HG03196 (cell line): ENCODE measurements at regions not wholly inside any gene's neighbourhood (a gene's known extent, or its start where the extent isn't known, plus 50 kb on each side); places are given as distances from the start of the nearest gene placed in this dataset.

ENCODE experiments used
- ATAC-seq: cut with Tn5 transposase; IDR thresholded peaks from one replicate; pipeline ENCODE4 v1.9.1; 2021; ENCODE audit not compliant: unreplicated experiment

- no peak for ATAC-seq
Observed at GRCh38 chr6:137751768-137752560, 115.1 kb upstream of the TNFAIP3 start.

DNA sequence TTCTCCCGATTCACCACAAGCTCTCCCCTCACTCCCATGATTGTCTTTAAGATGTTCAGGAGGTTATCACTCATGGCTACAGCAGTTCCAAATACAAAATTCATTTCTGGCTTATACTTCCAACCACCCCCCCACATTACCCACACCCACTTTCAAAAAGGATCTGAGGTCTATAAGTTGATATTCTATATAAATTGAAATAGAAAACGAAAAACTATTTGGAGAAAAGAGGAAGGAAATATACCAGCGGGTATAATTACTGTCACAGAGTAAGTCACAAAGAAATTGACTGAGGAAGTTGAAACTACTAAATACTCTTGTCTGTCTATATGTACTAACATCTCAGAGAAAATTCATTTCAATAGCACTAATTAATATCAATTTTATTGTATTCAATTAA is 112.7 kb upstream of the TNFAIP3 start:
- ATAC-seq, result no peak

DNA sequence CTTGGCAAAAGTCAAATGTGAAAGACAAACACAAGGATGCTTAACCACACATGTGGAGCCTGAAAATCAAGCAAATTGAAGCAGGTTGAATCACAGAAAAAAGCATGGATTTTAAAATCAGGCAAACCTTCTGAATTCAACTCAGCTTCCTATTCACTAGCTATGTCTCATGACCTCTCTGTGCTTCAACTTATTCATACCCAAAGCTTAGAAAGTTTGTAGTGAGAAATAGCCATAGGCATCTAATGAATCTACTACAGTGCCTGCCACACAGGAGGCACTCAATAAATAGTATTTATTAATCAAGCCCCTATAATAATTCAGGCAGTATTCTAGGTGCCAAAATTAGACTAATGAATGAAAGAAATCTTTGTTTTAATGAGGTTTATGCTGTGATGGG is 112.2 kb upstream of the TNFAIP3 start:
- no peak for ATAC-seq

DNA sequence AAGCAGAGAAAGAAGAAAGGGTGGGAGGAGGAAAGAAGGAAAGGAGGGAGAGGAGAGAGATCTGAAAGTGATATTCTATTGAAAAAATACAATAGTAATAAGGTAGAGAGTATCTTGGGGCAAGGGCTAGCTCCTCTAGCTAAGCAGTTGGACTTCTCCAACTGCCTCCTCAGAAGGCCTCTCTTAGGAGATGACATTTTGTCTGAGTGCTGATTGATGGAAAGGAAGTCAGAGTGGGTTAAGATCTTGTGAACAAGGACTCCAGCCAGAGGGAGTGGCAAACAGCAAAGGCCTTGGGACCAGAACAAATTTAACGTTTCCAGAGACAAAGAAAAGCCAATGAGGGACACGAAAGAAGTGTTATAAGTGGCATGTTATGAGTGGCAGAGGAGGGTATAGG is 111.8 kb upstream of the TNFAIP3 start:
- ATAC-seq, result no peak

DNA sequence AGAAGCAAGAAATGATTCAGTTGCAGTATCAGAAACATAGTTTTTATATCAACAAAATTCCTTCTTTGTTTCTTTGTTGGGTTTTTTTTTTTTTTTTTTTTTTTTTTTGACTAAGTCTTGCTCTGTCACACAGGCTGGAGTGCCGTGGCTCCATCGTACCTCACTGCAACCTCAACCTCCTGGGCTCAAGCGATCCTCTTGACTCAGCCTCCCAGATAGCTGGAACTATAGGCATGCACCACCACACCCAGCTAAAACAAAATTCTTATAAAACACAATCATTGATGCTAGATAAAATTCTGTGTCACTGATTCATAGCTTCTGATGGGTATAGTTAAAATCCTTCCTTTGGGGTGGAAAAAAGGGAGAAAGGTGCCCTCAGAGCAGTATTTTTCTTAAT is 110.3 kb upstream of the TNFAIP3 start:
- no peak for ATAC-seq

GRCh38 chr6:137758661-137759060 is 108.4 kb upstream of the TNFAIP3 start:
- ATAC-seq, result no peak

- no peak for ATAC-seq
Observed at GRCh38 chr6:137759624-137760023, 107.4 kb upstream of the TNFAIP3 start.

DNA sequence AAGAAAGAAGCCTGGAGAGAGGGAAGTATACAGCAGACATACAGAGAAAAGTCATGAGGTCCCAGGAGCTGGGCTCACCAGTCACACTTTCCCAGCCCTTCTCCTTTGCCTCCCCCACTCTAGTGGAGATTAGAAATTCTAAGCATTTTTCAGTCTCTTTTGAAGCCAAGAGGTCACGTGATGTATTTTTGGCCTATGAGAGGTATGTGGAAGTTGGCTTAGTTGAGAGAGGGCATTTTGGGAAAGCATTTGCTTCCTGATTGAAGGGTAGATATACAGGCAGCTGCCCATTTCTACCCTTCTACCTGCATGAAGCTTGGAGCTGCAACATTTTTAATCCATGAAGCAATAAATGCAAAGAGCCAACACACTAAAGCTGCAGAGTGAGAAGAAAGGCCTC is 106.0 kb upstream of the TNFAIP3 start:
- no peak for ATAC-seq

- ATAC-seq, result no peak
Observed at GRCh38 chr6:137761487-137761886, 105.6 kb upstream of the TNFAIP3 start.

- ATAC-seq, result no peak
Observed at GRCh38 chr6:137762168-137763090, 104.6 kb upstream of the TNFAIP3 start.

- no peak for ATAC-seq
Observed at GRCh38 chr6:137763436-137763835, 103.6 kb upstream of the TNFAIP3 start.

DNA sequence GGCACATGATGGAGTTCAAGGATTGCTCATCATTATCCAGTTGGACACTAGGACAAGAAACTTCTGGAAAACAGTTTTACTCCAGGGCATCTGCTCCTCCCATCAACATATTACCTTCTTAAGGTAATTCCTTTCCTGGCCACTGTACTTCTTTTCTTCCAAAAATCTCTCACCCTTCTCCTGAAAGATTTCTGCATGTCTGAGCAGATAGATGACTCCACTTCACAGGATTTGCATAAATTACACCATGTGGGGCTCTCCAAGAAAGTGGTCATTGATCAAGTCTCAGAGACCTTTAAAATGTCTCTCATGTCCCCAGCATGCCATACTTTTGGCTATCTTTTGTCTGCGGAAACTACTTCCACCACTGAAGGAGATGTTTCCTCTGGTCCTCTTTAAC is 103.2 kb upstream of the TNFAIP3 start:
- ATAC-seq, result no peak

GRCh38 chr6:137764464-137764863 is 102.6 kb upstream of the TNFAIP3 start:
- no peak for ATAC-seq

DNA sequence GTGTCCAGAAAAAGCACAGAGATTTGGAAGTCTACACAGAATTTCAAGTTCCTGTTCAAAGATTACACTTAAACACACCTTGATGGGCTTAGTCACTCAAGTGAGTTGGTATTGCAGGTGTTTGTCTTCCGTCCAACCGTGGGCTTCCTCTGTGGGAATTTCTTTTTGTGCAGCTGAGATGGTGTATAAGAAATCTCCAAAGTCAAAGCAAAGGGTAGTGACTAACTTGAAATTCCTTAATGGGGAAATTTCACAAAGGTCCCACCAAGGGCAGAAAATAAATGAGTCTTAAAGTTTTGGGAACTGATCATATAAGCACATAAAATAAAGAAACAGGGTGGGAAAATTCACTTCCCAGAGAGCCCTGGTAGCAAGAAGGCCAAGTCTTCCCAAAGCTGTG is 102.0 kb upstream of the TNFAIP3 start:
- no peak for ATAC-seq

- no peak for ATAC-seq
Observed at GRCh38 chr6:137766596-137767370, 100.3 kb upstream of the TNFAIP3 start.

GRCh38 chr6:137767465-137767864 is 99.6 kb upstream of the TNFAIP3 start:
- ATAC-seq, result no peak

GRCh38 chr6:137767911-137768690 is 99.0 kb upstream of the TNFAIP3 start:
- peak; percentile 73 for ATAC-seq

DNA sequence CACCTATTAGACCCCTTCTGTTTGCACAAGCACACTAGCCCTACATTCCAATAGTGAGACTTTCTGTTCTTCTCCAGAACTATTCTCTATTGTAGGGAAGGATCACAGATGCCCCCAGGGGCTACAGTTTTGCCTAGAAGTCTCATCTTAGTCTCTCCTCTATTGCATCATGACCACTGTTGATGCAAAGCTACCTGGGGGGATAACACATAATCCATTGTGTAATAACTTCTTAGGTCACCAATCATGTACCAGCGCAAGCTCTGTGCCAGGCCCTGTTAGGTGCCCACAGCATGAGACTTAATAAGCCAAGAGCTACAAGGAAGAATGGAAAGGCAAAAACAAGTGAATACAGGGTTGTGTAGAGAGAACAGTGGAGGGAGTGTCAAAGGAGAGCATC is 98.1 kb upstream of the TNFAIP3 start:
- no peak for ATAC-seq

DNA sequence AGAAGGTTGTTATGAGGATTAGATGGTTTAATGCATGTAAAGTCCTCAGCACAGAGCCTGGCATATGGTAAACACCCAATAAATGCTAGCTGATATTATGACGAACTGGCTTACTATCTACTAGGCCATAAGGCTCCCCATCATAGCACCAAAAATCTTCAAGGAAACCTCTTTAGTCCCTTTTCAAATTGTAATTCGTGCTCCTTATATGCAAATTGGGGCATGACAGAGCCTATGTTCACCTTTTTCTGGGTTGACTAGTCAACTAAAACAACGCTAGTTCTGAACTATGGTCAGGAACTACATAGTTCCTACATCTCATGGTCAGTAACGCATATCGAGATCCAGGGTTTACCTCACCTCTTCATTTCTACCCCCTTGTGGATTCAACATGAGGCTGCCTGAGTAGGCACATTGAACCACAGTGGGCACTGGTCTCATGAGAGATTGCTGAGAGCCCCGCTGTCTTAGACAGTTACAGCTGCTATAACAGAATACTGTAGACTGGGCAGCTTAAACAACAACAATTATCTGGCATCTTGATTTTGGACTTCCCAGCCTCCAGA is 97.2 kb upstream of the TNFAIP3 start:
- no peak for ATAC-seq

DNA sequence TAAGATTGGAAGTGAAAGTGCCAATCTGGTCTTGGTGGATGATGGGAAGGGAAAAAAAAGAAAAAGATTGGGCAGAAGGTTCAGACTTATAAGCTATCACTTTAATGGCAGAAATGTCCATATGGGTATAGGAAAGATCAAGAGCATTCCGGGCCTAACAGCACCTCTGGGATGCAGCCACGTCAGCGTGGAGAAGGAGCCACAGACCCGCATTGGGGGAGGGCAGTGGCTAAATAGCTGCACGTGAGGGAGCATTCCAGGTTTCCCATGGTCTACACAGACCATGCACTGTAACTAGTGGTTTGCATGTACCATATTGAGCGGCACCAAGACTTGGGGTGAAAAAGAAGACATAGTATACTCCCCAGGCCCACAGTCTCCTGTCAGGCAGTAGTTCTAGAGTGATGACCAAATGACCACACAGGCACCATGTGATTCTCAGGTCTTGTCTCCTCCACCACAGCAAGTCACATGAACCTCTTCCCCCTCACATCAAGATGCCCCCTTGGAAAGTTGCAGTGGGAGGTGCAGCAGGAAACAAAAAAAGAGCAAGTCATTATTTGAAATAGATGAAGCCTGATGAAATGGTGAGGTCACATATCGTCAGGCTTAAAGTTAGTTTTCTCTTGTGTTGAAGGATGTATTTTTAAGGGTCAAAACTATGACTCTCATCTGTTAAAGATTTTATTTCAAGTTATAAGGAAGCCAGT is 94.4 kb upstream of the TNFAIP3 start:
- ATAC-seq, result no peak
